H9 (cell line): ENCODE measurements at regions not wholly inside any gene's neighbourhood (a gene's known extent, or its start where the extent isn't known, plus 50 kb on each side); places are given as distances from the start of the nearest gene placed in this dataset.
A peak's percentile ranks its signal among the peaks of the same experiment; 100 is the strongest.

ENCODE experiments used
- DNase-seq: peaks from one replicate; pipeline ENCODE4 v3.0.0-alpha.2; 2017
- H2AFZ ChIP-seq: one replicate; pipeline ENCODE4 v1.6.1; 2013; ENCODE audit warnings: mild to moderate bottlenecking, low read length, control low read depth, moderate library complexity
- H2AK5ac ChIP-seq: 2 replicates; pipeline ENCODE4 v1.6.1; 2013; ENCODE audit warnings: low read length, control low read depth, mixed read lengths; ENCODE audit not compliant: insufficient read length
- H2BK120ac ChIP-seq: one replicate; pipeline ENCODE4 v1.6.1; 2013; ENCODE audit warnings: low read depth, mild to moderate bottlenecking, low read length, control low read depth, inconsistent platforms; ENCODE audit not compliant: poor library complexity, severe bottlenecking
- H2BK12ac ChIP-seq: 2 replicates; pipeline ENCODE4 v1.6.1; 2013; ENCODE audit warnings: low read length, control low read depth, mixed read lengths, low read depth; ENCODE audit not compliant: insufficient read length
- H2BK15ac ChIP-seq: 2 replicates; pipeline ENCODE4 v1.6.1; 2013; ENCODE audit warnings: low read depth, low read length, control low read depth
- H2BK20ac ChIP-seq: one replicate; pipeline ENCODE4 v1.6.1; 2013; ENCODE audit warnings: low read depth, mild to moderate bottlenecking, low read length, control low read depth, inconsistent platforms; ENCODE audit not compliant: poor library complexity, severe bottlenecking
- H2BK5ac ChIP-seq: 2 replicates; pipeline ENCODE4 v1.6.1; 2013; ENCODE audit warnings: low read length, control low read depth, mixed read lengths; ENCODE audit not compliant: insufficient read length
- H3K14ac ChIP-seq: 2 replicates; pipeline ENCODE4 v1.6.1; 2013; ENCODE audit warnings: low read length, control low read depth; ENCODE audit not compliant: insufficient read depth
- H3K18ac ChIP-seq: 2 replicates; pipeline ENCODE4 v1.6.1; 2013; ENCODE audit warnings: low read depth, mild to moderate bottlenecking, mixed read lengths, low read length, control low read depth; ENCODE audit not compliant: insufficient read length
- H3K23ac ChIP-seq: 2 replicates; pipeline ENCODE4 v1.6.1; 2013; ENCODE audit warnings: low read length, control low read depth, mixed read lengths, low read depth; ENCODE audit not compliant: insufficient read length
- H3K23me2 ChIP-seq: 2 replicates; pipeline ENCODE4 v1.6.1; 2013; ENCODE audit warnings: low read depth, mild to moderate bottlenecking, mixed read lengths, low read length, control low read depth; ENCODE audit not compliant: insufficient read length, poor library complexity, severe bottlenecking
- H3K27ac ChIP-seq: 2 replicates; pipeline ENCODE4 v1.5.1; 2013; ENCODE audit warnings: low read length, control low read depth, mixed read lengths, low read depth; ENCODE audit not compliant: insufficient read length
- H3K27me3 ChIP-seq: 2 replicates; pipeline ENCODE4 v1.6.1; 2013; ENCODE audit warnings: low read length, control low read depth, inconsistent platforms; ENCODE audit not compliant: insufficient read depth
- H3K4ac ChIP-seq: 2 replicates; pipeline ENCODE4 v1.6.1; 2013; ENCODE audit warnings: low read depth, mild to moderate bottlenecking, control low read depth, inconsistent platforms, low read length, moderate library complexity
- H3K4me1 ChIP-seq: 2 replicates; pipeline ENCODE4 v1.6.1; 2013; ENCODE audit warnings: low read length, control low read depth, inconsistent platforms; ENCODE audit not compliant: insufficient read depth
- H3K4me2 ChIP-seq: 2 replicates; pipeline ENCODE4 v1.6.1; 2013; ENCODE audit warnings: low read length, control low read depth, mixed read lengths; ENCODE audit not compliant: insufficient read length, insufficient read depth
- H3K56ac ChIP-seq: 2 replicates; pipeline ENCODE4 v1.6.1; 2013; ENCODE audit warnings: low read depth, mild to moderate bottlenecking, mixed read lengths, low read length, control low read depth; ENCODE audit not compliant: insufficient read length
- H3K79me1 ChIP-seq: 2 replicates; pipeline ENCODE4 v1.6.1; 2013; ENCODE audit warnings: low read depth, mild to moderate bottlenecking, moderate library complexity, low read length, control low read depth, inconsistent platforms; ENCODE audit not compliant: insufficient read depth, poor library complexity, severe bottlenecking
- H3K79me2 ChIP-seq: 2 replicates; pipeline ENCODE4 v1.6.1; 2013; ENCODE audit warnings: low read length, control low read depth, inconsistent platforms; ENCODE audit not compliant: insufficient read depth
- H3K9ac ChIP-seq: 2 replicates; pipeline ENCODE4 v1.6.1; 2013; ENCODE audit warnings: low read length, control low read depth, mixed read lengths; ENCODE audit not compliant: insufficient read length; ENCODE audit errors: extremely low read depth
- H3K9me3 ChIP-seq: one replicate; pipeline ENCODE4 v1.6.1; 2013; ENCODE audit warnings: low read depth, low read length, inconsistent platforms; ENCODE audit not compliant: control insufficient read depth
- H3T11ph ChIP-seq: one replicate; pipeline ENCODE4 v1.6.1; 2013; ENCODE audit warnings: mild to moderate bottlenecking, low read length, control low read depth, inconsistent platforms
- H4K20me1 ChIP-seq: one replicate; pipeline ENCODE4 v1.6.1; 2013; ENCODE audit not compliant: control insufficient read depth, insufficient read length, insufficient read depth
- H4K5ac ChIP-seq: 2 replicates; pipeline ENCODE4 v1.6.1; 2013; ENCODE audit warnings: low read depth, mild to moderate bottlenecking, mixed read lengths, low read length, control low read depth; ENCODE audit not compliant: insufficient read length
- H4K8ac ChIP-seq: replicated peaks from 2 replicates; pipeline ENCODE4 v1.6.1; 2013; ENCODE audit warnings: low read length, control low read depth, mixed read lengths, low read depth; ENCODE audit not compliant: insufficient read length
- H4K91ac ChIP-seq: 2 replicates; pipeline ENCODE4 v1.6.1; 2013; ENCODE audit warnings: low read depth, mild to moderate bottlenecking, moderate library complexity, mixed read lengths, low read length, control low read depth; ENCODE audit not compliant: insufficient read length
- H3K27ac Mint-ChIP-seq, 3 experiments: 2 replicates in 2 of 3; 3 replicates in 1 of 3; pipeline ENCODE4 v1.8.0; 2020 to 2021; ENCODE audit warnings: mixed read lengths in 3 of 3, mild to moderate bottlenecking in 1 of 3, moderate library complexity in 1 of 3
- H3K27me3 Mint-ChIP-seq: 2 replicates; pipeline ENCODE4 v1.8.0; 2021; ENCODE audit warnings: low read depth, mild to moderate bottlenecking, moderate library complexity, mixed read lengths
- H3K36me3 Mint-ChIP-seq, 3 experiments: 2 replicates in 2 of 3; 3 replicates in 1 of 3; pipeline ENCODE4 v1.8.0; 2020 to 2021; ENCODE audit warnings: low read depth in 3 of 3, mixed read lengths in 3 of 3; ENCODE audit not compliant: insufficient read depth in 1 of 3
- H3K4me1 Mint-ChIP-seq, 2 experiments: 2 replicates each; pipeline ENCODE4 v1.8.0; 2020; ENCODE audit warnings: mixed read lengths in 2 of 2
- H3K4me3 Mint-ChIP-seq, 2 experiments: 2 replicates in 1 of 2; 3 replicates in 1 of 2; pipeline ENCODE4 v1.8.0; 2020 to 2021; ENCODE audit warnings: mild to moderate bottlenecking in 2 of 2, mixed read lengths in 2 of 2, moderate library complexity in 1 of 2
- H3K9me3 Mint-ChIP-seq, 2 experiments: 2 replicates in 1 of 2; 3 replicates in 1 of 2; pipeline ENCODE4 v1.8.0; 2020; ENCODE audit warnings: mild to moderate bottlenecking in 2 of 2, mixed read lengths in 2 of 2, moderate library complexity in 1 of 2
- WGBS: extraction: QIAGEN DNeasy Blood & Tissue Kit; methylation state at CpG from one replicate; pipeline ENCODE4 v1.1.7; 2013; ENCODE audit warnings: missing lambda C conversion rate, low lambda C conversion rate, mixed read lengths; ENCODE audit not compliant: insufficient read length; ENCODE audit errors: extremely low coverage; 5-methylcytosine and 5-hydroxymethylcytosine counted together
- TF ChIP-seq, protein P1 (sequence below): fragments of 200-600 bp; sonication (generic); conservative IDR thresholded peaks from 3 replicates; pipeline ENCODE4 v1.8.0; 2021; ENCODE audit warnings: antibody characterized with exemption, mild to moderate bottlenecking

DNA sequence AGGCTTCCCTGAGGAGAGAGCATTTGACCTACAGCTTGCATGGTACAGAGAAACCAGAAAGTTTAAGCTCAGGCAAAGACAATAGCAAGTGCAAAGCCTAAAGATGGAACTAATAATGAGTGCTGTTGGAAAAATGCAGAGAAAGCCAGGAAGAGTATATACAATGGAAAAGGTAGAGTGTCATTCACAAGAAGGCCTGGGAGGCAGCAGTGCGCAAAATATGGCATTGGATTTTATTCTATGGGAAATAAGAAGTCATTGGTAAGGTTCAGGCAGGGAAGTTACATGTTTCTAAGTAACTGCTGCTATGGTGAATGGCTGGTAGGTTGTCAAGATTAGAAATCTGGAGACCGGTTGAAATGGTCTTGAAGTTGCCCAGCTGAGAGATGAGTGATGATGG lies 2167.3 kb upstream of the CELF4 start:
- no peaks in the 10 kb centered on the region for H3K27me3 ChIP-seq
- no peak overlapping the region for H4K8ac ChIP-seq
- H4K5ac ChIP-seq, result no peak overlapping the region
- H3K79me1 ChIP-seq, result no peaks in the 10 kb centered on the region
- H2AK5ac ChIP-seq, result no peak overlapping the region
- DNase-seq, result no peak
- H3K18ac ChIP-seq, result no peak overlapping the region
- Mint-ChIP-seq H3K36me3 (no peaks in the 10 kb centered on the region; a peak in 1 of 7 replicates), H3K4me3 (no peak overlapping the region), H3K27me3 (no peaks in the 10 kb centered on the region), H3K27ac (no peak overlapping the region; a peak in 1 of 7 replicates), H3K4me1 (peaks cover 19 to 26% of the 10 kb centered on the region in 2 experiments), H3K9me3 (no peaks in the 10 kb centered on the region)
- no peak overlapping the region for H3K4me2 ChIP-seq
- no peak overlapping the region for H3K56ac ChIP-seq
- no peak overlapping the region for H4K91ac ChIP-seq
- H3K4ac ChIP-seq, result no peak overlapping the region
- H3K23me2 ChIP-seq, result no peaks in the 10 kb centered on the region
- no peak overlapping the region for H3K14ac ChIP-seq
- TF ChIP-seq, protein P1, sequence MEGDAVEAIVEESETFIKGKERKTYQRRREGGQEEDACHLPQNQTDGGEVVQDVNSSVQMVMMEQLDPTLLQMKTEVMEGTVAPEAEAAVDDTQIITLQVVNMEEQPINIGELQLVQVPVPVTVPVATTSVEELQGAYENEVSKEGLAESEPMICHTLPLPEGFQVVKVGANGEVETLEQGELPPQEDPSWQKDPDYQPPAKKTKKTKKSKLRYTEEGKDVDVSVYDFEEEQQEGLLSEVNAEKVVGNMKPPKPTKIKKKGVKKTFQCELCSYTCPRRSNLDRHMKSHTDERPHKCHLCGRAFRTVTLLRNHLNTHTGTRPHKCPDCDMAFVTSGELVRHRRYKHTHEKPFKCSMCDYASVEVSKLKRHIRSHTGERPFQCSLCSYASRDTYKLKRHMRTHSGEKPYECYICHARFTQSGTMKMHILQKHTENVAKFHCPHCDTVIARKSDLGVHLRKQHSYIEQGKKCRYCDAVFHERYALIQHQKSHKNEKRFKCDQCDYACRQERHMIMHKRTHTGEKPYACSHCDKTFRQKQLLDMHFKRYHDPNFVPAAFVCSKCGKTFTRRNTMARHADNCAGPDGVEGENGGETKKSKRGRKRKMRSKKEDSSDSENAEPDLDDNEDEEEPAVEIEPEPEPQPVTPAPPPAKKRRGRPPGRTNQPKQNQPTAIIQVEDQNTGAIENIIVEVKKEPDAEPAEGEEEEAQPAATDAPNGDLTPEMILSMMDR, result peak; percentile 55
- H3K4me1 ChIP-seq, result peaks cover 3% of the 10 kb centered on the region; the same call in 1 of the 2 replicates
- no peak overlapping the region for H2BK12ac ChIP-seq
- H3T11ph ChIP-seq, result no peak overlapping the region
- no peaks in the 10 kb centered on the region for H3K9me3 ChIP-seq
- no peak overlapping the region for H3K23ac ChIP-seq
- no CpG with 5 or more reads among the region's 2 CpGs for WGBS
- no peak overlapping the region for H2BK20ac ChIP-seq
- no peaks in the 10 kb centered on the region for H4K20me1 ChIP-seq
- H2AFZ ChIP-seq, result no peak overlapping the region
- no peak overlapping the region for H2BK5ac ChIP-seq
- H3K27ac ChIP-seq, result no peak overlapping the region
- H3K79me2 ChIP-seq, result no peaks in the 10 kb centered on the region; the same call in 1 of the 2 replicates
- no peak overlapping the region for H2BK120ac ChIP-seq
- H2BK15ac ChIP-seq, result no peak overlapping the region
- H3K9ac ChIP-seq, result no peak overlapping the region
